Natural killer cell (primary cell): ENCODE measurements at regions not wholly inside any gene's neighbourhood (a gene's known extent, or its start where the extent isn't known, plus 50 kb on each side); places are given as distances from the start of the nearest gene placed in this dataset.
"Not testable (repeated sequence)": the region's sequence is repeated elsewhere in the genome, so short reads cannot be mapped to it uniquely, and the experiment has no call there.

Experiments
- ATAC-seq, 3 donors: fragments of 150-1000 bp in 2 of 3; fragments of 200-7000 bp in 1 of 3; cut with Tn5 transposase; 1 replicate in 1 of 3; 2 replicates in 2 of 3; pipeline ENCODE4 v1.10.0; 2021; ENCODE audit warnings: mild to moderate bottlenecking in 2 of 3, moderate library complexity in 2 of 3
- DNase-seq, 2 donors: peaks; one replicate each; pipeline versions ENCODE4 v3.0.0 to v3.0.0-alpha.2; 2013 to 2021; ENCODE audit warnings: mixed read lengths in 1 of 2
- H3K27ac ChIP-seq: one replicate; pipeline ENCODE4 v1.5.1; 2013; ENCODE audit warnings: mild to moderate bottlenecking, low read length
- H3K27me3 ChIP-seq: one replicate; pipeline ENCODE4 v1.6.1; 2013; ENCODE audit warnings: low read length; ENCODE audit not compliant: control insufficient read depth, insufficient read depth
- H3K36me3 ChIP-seq: one replicate; pipeline ENCODE4 v1.6.1; 2013; ENCODE audit warnings: low read length; ENCODE audit not compliant: control insufficient read depth, insufficient read depth
- H3K4me1 ChIP-seq: one replicate; pipeline ENCODE4 v1.6.1; 2013; ENCODE audit warnings: low read length; ENCODE audit not compliant: control insufficient read depth, insufficient read depth
- H3K4me3 ChIP-seq: one replicate; pipeline ENCODE4 v1.5.1; 2013; ENCODE audit warnings: low read length
- H3K9me3 ChIP-seq: one replicate; pipeline ENCODE4 v1.6.1; 2013; ENCODE audit warnings: low read length; ENCODE audit not compliant: control insufficient read depth, insufficient read depth
- H3K27ac Mint-ChIP-seq, 2 donors: one replicate each; pipeline ENCODE4 v1.8.0; 2022; ENCODE audit warnings: mild to moderate bottlenecking in 2 of 2, mixed read lengths in 2 of 2, moderate library complexity in 1 of 2
- H3K27me3 Mint-ChIP-seq, 2 donors: one replicate each; pipeline ENCODE4 v1.8.0; 2022; ENCODE audit warnings: low read depth in 2 of 2, mixed read lengths in 2 of 2
- H3K36me3 Mint-ChIP-seq: one replicate; pipeline ENCODE4 v1.8.0; 2022; ENCODE audit warnings: mixed read lengths
- H3K4me1 Mint-ChIP-seq, 2 donors: one replicate each; pipeline ENCODE4 v1.8.0; 2022; ENCODE audit warnings: mixed read lengths in 2 of 2
- H3K4me3 Mint-ChIP-seq: one replicate; pipeline ENCODE4 v1.8.0; 2022; ENCODE audit warnings: mild to moderate bottlenecking, moderate library complexity, mixed read lengths
- H3K9me3 Mint-ChIP-seq, 2 donors: one replicate each; pipeline ENCODE4 v1.8.0; 2022; ENCODE audit warnings: mixed read lengths in 2 of 2
- WGBS: methylation state at CpG from one replicate; pipeline ENCODE4 v1.1.7; 2013; ENCODE audit warnings: missing lambda C conversion rate; ENCODE audit not compliant: insufficient coverage; 5-methylcytosine and 5-hydroxymethylcytosine counted together
- intact Hi-C: fragments of 100-400 bp; cut with micrococcal nuclease; formaldehyde crosslinking; loops from one replicate; pipeline ENCODE4 v1.14.2; 2022
- TF ChIP-seq, protein P1 (sequence below): fragments of 200-600 bp; IDR thresholded peaks from one replicate; pipeline ENCODE4 v1.8.0; 2022; ENCODE audit warnings: antibody characterized with exemption

DNA sequence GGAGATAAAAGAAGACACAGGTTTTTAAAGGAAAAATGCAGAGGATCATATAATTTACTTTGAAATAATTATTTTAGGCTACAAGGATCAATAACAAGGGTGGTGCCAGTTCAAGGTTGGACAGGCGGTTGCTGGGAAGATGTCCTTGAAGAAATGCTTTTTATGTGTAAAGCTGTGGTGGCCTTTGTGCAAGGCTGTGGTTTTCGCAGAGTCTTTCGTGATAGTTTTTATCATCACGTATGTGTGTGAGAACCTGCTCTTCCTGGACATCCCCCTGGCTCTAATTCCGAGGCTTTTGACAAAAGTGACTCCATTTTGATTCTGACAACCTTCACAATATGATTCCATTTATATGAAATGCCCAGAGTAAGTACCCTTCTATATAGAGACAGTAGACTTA, 85.8 kb upstream of the COG2 start:
- intact Hi-C loops = no loop called here
- Histone ChIP-seq H3K9me3 (no peaks in the 10 kb centered on the region), H3K36me3 (no peaks in the 10 kb centered on the region), H3K4me3 (no peak overlapping the region), H3K27me3 (no peaks in the 10 kb centered on the region), H3K4me1 (no peaks in the 10 kb centered on the region), H3K27ac (no peak overlapping the region)
- H3K27ac Mint-ChIP-seq = no peak overlapping the region
- 51% methylated on average over 5 of the region's 5 CpGs for WGBS
- no peaks in the 10 kb centered on the region for H3K9me3 Mint-ChIP-seq
- ATAC-seq (peak in 1 of 3 donors; percentile 55), DNase-seq (no peak)
- peaks cover 5 to 22% of the 10 kb centered on the region in 2 donors for H3K4me1 Mint-ChIP-seq
- TF ChIP-seq, protein P1, sequence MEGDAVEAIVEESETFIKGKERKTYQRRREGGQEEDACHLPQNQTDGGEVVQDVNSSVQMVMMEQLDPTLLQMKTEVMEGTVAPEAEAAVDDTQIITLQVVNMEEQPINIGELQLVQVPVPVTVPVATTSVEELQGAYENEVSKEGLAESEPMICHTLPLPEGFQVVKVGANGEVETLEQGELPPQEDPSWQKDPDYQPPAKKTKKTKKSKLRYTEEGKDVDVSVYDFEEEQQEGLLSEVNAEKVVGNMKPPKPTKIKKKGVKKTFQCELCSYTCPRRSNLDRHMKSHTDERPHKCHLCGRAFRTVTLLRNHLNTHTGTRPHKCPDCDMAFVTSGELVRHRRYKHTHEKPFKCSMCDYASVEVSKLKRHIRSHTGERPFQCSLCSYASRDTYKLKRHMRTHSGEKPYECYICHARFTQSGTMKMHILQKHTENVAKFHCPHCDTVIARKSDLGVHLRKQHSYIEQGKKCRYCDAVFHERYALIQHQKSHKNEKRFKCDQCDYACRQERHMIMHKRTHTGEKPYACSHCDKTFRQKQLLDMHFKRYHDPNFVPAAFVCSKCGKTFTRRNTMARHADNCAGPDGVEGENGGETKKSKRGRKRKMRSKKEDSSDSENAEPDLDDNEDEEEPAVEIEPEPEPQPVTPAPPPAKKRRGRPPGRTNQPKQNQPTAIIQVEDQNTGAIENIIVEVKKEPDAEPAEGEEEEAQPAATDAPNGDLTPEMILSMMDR = no peak
- peaks cover 12 to 39% of the 10 kb centered on the region in 2 donors for H3K27me3 Mint-ChIP-seq
- peak overlapping the region; percentile 0 for H3K4me3 Mint-ChIP-seq
- H3K36me3 Mint-ChIP-seq = no peaks in the 10 kb centered on the region

DNA sequence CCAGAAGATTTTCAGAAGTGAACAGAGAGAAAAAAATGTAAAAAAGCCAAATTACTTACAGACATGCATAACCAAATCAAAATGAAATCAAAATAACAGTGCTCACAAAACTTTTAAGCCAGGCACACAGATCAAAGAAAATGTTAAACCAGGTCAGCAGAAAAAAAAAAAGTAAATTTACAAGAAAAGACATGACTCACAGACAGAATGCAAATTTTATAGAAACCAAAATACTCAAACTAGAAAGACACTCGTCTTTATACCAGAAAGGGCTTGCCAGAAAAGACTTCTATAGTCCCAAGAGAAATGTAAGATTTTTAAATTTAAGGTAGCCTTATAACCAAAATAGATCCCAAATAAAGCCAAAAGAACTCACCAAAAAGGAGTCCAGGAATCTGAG, 86.5 kb upstream of the COG2 start:
- TF ChIP-seq, protein P1 = no peak
- Mint-ChIP-seq H3K9me3 (no peaks in the 10 kb centered on the region), H3K27ac (no peak overlapping the region), H3K27me3 (peaks cover 12 to 39% of the 10 kb centered on the region in 2 donors), H3K36me3 (no peaks in the 10 kb centered on the region), H3K4me1 (peaks cover 5 to 22% of the 10 kb centered on the region in 2 donors), H3K4me3 (peak overlapping the region; percentile 0)
- DNase-seq = no peak
- no CpG with 5 or more reads among the region's 1 CpG for WGBS
- H3K4me3 ChIP-seq = no peak overlapping the region
- H3K9me3 ChIP-seq = no peaks in the 10 kb centered on the region
- H3K36me3 ChIP-seq = no peaks in the 10 kb centered on the region
- H3K27me3 ChIP-seq = no peaks in the 10 kb centered on the region
- H3K4me1 ChIP-seq = no peaks in the 10 kb centered on the region
- H3K27ac ChIP-seq = no peak overlapping the region
- no peak for ATAC-seq
- intact Hi-C loops = no loop called here

DNA sequence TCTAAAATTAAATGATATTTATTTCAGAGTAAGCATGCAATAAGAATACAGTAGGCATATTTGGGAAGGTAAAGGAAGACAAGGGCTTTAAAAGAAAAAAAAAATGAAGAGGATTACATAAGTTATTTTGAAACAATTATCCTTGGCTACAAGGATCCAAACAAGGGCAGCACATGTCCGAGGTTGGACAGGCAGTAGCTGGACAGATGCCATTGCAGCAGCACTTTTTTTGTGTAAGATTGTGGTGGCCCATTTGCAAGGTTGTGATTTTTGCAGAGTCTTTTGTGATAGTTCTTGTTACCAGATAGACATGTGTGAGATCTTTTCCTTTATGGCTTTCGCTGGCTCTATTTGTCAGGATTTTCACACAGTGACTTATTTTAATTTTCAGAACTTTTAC, 89.4 kb upstream of the COG2 start:
- TF ChIP-seq, protein P1 = no peak
- Histone ChIP-seq H3K36me3 (no peaks in the 10 kb centered on the region), H3K4me3 (no peak overlapping the region), H3K27me3 (no peaks in the 10 kb centered on the region), H3K9me3 (no peaks in the 10 kb centered on the region), H3K4me1 (no peaks in the 10 kb centered on the region), H3K27ac (no peak overlapping the region)
- WGBS = 61% methylated on average over 1 of the region's 2 CpGs
- H3K27ac Mint-ChIP-seq = no peak overlapping the region
- H3K9me3 Mint-ChIP-seq = no peaks in the 10 kb centered on the region
- intact Hi-C loops = no loop called here
- peaks cover 6 to 29% of the 10 kb centered on the region in 2 donors for H3K27me3 Mint-ChIP-seq
- H3K36me3 Mint-ChIP-seq = no peaks in the 10 kb centered on the region
- no peak for ATAC-seq
- no peak overlapping the region for H3K4me3 Mint-ChIP-seq
- peaks cover 5 to 22% of the 10 kb centered on the region in 2 donors for H3K4me1 Mint-ChIP-seq
- DNase-seq = no peak

DNA sequence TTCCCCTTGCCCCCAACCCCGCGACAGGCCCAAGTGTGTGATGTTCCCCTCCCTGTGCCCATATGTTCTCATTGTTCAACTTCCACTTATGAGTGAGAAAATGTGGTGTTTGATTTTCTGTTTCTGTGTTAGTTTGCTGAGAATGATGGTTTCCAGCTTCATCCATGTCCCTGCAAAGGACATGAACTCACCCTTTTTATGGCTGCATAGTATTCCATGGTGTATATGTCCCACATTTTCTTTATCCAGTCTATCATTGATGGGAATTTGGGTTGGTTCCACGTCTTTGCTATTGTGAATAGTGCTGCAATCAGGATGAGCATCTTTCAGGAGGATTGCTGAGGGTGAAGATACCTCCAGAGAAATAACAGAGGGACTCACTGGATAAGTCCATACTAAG, 91.3 kb upstream of the COG2 start:
- H3K27ac Mint-ChIP-seq, intact Hi-C loops, H3K9me3 ChIP-seq, H3K4me3 ChIP-seq, H3K36me3 ChIP-seq, H3K4me1 ChIP-seq, H3K27me3 ChIP-seq, DNase-seq, H3K27ac ChIP-seq, ATAC-seq, H3K9me3 Mint-ChIP-seq, H3K4me3 Mint-ChIP-seq, H3K36me3 Mint-ChIP-seq: not testable (repeated sequence)
- Mint-ChIP-seq H3K27me3 (peaks cover 5 to 27% of the 10 kb centered on the region in 2 donors), H3K4me1 (peaks cover 0 to 13% of the 10 kb centered on the region in 2 donors)
- 71% methylated on average over 3 of the region's 3 CpGs for WGBS
